K562 (cell line): ENCODE measurements at regions not wholly inside any gene's neighbourhood (a gene's known extent, or its start where the extent isn't known, plus 50 kb on each side); places are given as distances from the start of the nearest gene placed in this dataset.

Experiments
- ATAC-seq: fragments of 200-7000 bp; cut with Tn5 transposase; 3 replicates; pipeline ENCODE4 v1.9.1; 2020; ENCODE audit warnings: moderate library complexity
- BruUV-seq: library from RNA; stranded (reverse); fragments of 400-500 nt; replicated peaks from 2 replicates; lab custom pipeline; 2021; lab: Mats Ljungman, UMichigan
- CTCF ChIA-PET: fragments of 300-600 bp; formaldehyde crosslinking; extraction: SDS; loops from one replicate; lab custom pipeline; 2021; ENCODE audit warnings: low intra/inter-chr PET ratio; lab: Yijun Ruan, JAX
- POLR2A ChIA-PET: fragments of 300-600, 350-650 bp; sonication (Branson Sonifier 250); formaldehyde crosslinking; extraction: SDS; loops from one replicate; lab custom pipeline; 2021; ENCODE audit warnings: antibody characterized with exemption, inconsistent platforms; lab: Yijun Ruan, JAX
- DNase-seq, 4 experiments: peaks; one replicate each; pipeline versions ENCODE4 v3.0.0 to v3.0.0-alpha.2; 2011 to 2018; ENCODE audit warnings: low spot score in 3 of 4, mixed read lengths in 3 of 4; ENCODE audit errors: extremely low read depth in 1 of 4
- FAIRE-seq: peaks from 2 replicates; lab custom pipeline; 2011; peaks lifted over from hg19 to GRCh38; lab: Jason Lieb, UNC
- H2AFZ ChIP-seq: 2 replicates; pipeline ENCODE4 v1.6.0; 2011; ENCODE audit warnings: low read depth, low read length, control low read depth, inconsistent platforms
- H3K27ac ChIP-seq: fragments of 200-600 bp; 3 replicates; pipeline ENCODE4 v1.8.0; 2011; ENCODE audit warnings: low read depth, mild to moderate bottlenecking, control low read depth, inconsistent platforms, low read length, moderate library complexity, mixed read lengths; ENCODE audit errors: extremely low read depth
- H3K27me3 ChIP-seq, 2 experiments: fragments of 300-600 bp in 1 of 2; 2 replicates in 1 of 2; 3 replicates in 1 of 2; pipeline versions ENCODE4 v1.6.0 to v1.8.0; 2011; ENCODE audit warnings: inconsistent platforms in 2 of 2, low read length in 2 of 2, mild to moderate bottlenecking in 1 of 2, mixed read lengths in 1 of 2, moderate library complexity in 1 of 2; ENCODE audit not compliant: control insufficient read depth in 2 of 2, insufficient read depth in 2 of 2
- H3K36me3 ChIP-seq: fragments of 300-600 bp; 3 replicates; pipeline ENCODE4 v1.8.0; 2011; ENCODE audit warnings: mild to moderate bottlenecking, low read length, inconsistent platforms; ENCODE audit not compliant: control insufficient read depth, insufficient read depth
- H3K4me1 ChIP-seq, 2 experiments: fragments of 200-600 bp in 1 of 2; replicated peaks in 1 of 2; 2 replicates in 1 of 2; 3 replicates in 1 of 2; pipeline versions ENCODE4 v1.5.1 to v1.8.0; 2011; ENCODE audit warnings: inconsistent platforms in 2 of 2, low read length in 2 of 2, mild to moderate bottlenecking in 1 of 2, mixed read lengths in 1 of 2, moderate library complexity in 1 of 2; ENCODE audit not compliant: control insufficient read depth in 2 of 2, insufficient read depth in 2 of 2
- H3K4me2 ChIP-seq: 2 replicates; pipeline ENCODE4 v1.6.1; 2011; ENCODE audit warnings: low read length, control low read depth, inconsistent platforms, mixed read lengths; ENCODE audit not compliant: insufficient read depth
- H3K4me3 ChIP-seq: fragments of 200-600 bp; sonication (generic), shearing (Covaris generic); 2 replicates; pipeline ENCODE4 v1.5.1; 2016; ENCODE audit warnings: control low read depth, inconsistent platforms
- H3K79me2 ChIP-seq: fragments of 200-600 bp; 3 replicates; pipeline ENCODE4 v1.8.0; 2011; ENCODE audit warnings: low read length, inconsistent platforms; ENCODE audit not compliant: control insufficient read depth, insufficient read depth
- H3K9ac ChIP-seq, 2 experiments: 2 replicates each; pipeline versions ENCODE4 v1.6.0 to v1.6.1; 2011; ENCODE audit warnings: low read depth in 2 of 2, low read length in 2 of 2, control low read depth in 1 of 2, inconsistent platforms in 1 of 2, mild to moderate bottlenecking in 1 of 2, mixed read lengths in 1 of 2; ENCODE audit not compliant: insufficient read depth in 1 of 2
- H3K9me1 ChIP-seq: one replicate; pipeline ENCODE4 v1.6.0; 2011; ENCODE audit warnings: inconsistent platforms, mild to moderate bottlenecking, low read length, moderate library complexity; ENCODE audit not compliant: control insufficient read depth, insufficient read depth
- H3K9me3 ChIP-seq: replicated peaks from 2 replicates; pipeline ENCODE4 v1.5.1; 2011; ENCODE audit warnings: low read depth, low read length, inconsistent platforms; ENCODE audit not compliant: control insufficient read depth, insufficient read depth
- H4K20me1 ChIP-seq: replicated peaks from 2 replicates; pipeline ENCODE4 v1.6.1; 2011; ENCODE audit warnings: low read length, inconsistent platforms, mixed read lengths; ENCODE audit not compliant: control insufficient read depth, insufficient read depth
- ATF6 ChIP-seq: sonication (generic); formaldehyde crosslinking; IDR thresholded peaks from 2 replicates; pipeline ENCODE4 v1.4.0; 2020; ENCODE audit warnings: mild to moderate bottlenecking, missing genetic modification reagents
- HDAC3 ChIP-seq: fragments of 450-650 bp; IDR thresholded peaks from 2 replicates; pipeline ENCODE4 v1.6.1; 2018; ENCODE audit warnings: borderline replicate concordance, mild to moderate bottlenecking, moderate library complexity; ENCODE audit not compliant: partially characterized antibody
- HIVEP1 ChIP-seq: fragments of 250-450 bp; sonication (Bioruptor Pico); IDR thresholded peaks from 2 replicates; pipeline ENCODE4 v1.4.0; 2020; ENCODE audit warnings: mild to moderate bottlenecking
- HMG20B ChIP-seq: fragments of 250-450 bp; sonication (Bioruptor Pico); IDR thresholded peaks from 2 replicates; pipeline ENCODE4 v1.5.0; 2021; ENCODE audit warnings: mild to moderate bottlenecking
- JUN ChIP-seq, 2 experiments: sonication (generic) in 1 of 2; formaldehyde crosslinking in 1 of 2; IDR thresholded peaks; 2 replicates each; pipeline versions ENCODE4 v1.6.1 to v1.8.0; 2012 to 2022; ENCODE audit warnings: borderline replicate concordance in 2 of 2, mild to moderate bottlenecking in 2 of 2, improper control_type of control experiment in 1 of 2, low read depth in 1 of 2, low read length in 1 of 2, missing genetic modification reagents in 1 of 2
- MAFK ChIP-seq: IDR thresholded peaks from 2 replicates; pipeline ENCODE4 v1.6.1; 2011; ENCODE audit warnings: low read length, improper control_type of control experiment
- MEF2D ChIP-seq: conservative IDR thresholded peaks from 2 replicates; pipeline ENCODE4 v1.6.1; 2016; ENCODE audit warnings: low read depth, missing genetic modification characterization, missing compliant biosample characterization
- MEIS2 ChIP-seq: fragments of 450-650 bp; IDR thresholded peaks from 2 replicates; pipeline ENCODE4 v1.6.1; 2014; ENCODE audit warnings: mild to moderate bottlenecking; ENCODE audit not compliant: partially characterized antibody
- MNT ChIP-seq, 2 experiments: fragments of 450-650 bp; conservative IDR thresholded peaks; 2 replicates each; pipeline ENCODE4 v1.6.1; 2017; ENCODE audit warnings: mild to moderate bottlenecking in 2 of 2, moderate library complexity in 2 of 2
- MTA3 ChIP-seq: fragments of 450-650 bp; formaldehyde crosslinking; IDR thresholded peaks from 2 replicates; pipeline ENCODE4 v1.6.1; 2017; ENCODE audit warnings: mild to moderate bottlenecking, borderline replicate concordance
- ZNF146 ChIP-seq: IDR thresholded peaks from one replicate; pipeline ENCODE4 v1.6.1; 2018; ENCODE audit warnings: missing compliant biosample characterization; ENCODE audit not compliant: unreplicated experiment
- WGBS: fragments of 100-300 bp; shearing (Covaris generic); methylation state at CpG from one replicate; pipeline ENCODE4 v1.1.6; 2016; ENCODE audit warnings: low coverage, mixed read lengths; ENCODE audit not compliant: insufficient coverage; ENCODE audit errors: missing lambda C conversion rate; 5-methylcytosine and 5-hydroxymethylcytosine counted together
- in situ Hi-C: fragments of 300-500 bp; cut with MboI; formaldehyde crosslinking; loops from 4 replicates; pipeline ENCODE4 v1.15.0; 2018; ENCODE audit warnings: inconsistent platforms, mixed read lengths
- intact Hi-C: fragments of 100-400 bp; cut with micrococcal nuclease; formaldehyde crosslinking; loops from 2 replicates; pipeline ENCODE4 v1.14.2; 2022

- ChIA-PET POLR2A (interaction anchor here (0.6 kb wide), 1 partner anchor 640 kb away, joined by 3 read pairs; no protein-coding TSS in a partner anchor), CTCF (no interaction called here)
- no peak for ATAC-seq
- no peak overlapping the region for H3K4me2 ChIP-seq
- no peaks in the 10 kb centered on the region for H4K20me1 ChIP-seq
- no TSS peak for BruUV-seq
- no peak overlapping the region for H2AFZ ChIP-seq
- H3K4me3 ChIP-seq, result no peak overlapping the region
- no peaks in the 10 kb centered on the region for H3K36me3 ChIP-seq
- no peaks in the 10 kb centered on the region for H3K27me3 ChIP-seq
- FAIRE-seq, result no peak
- H3K4me1 ChIP-seq, result no peaks in the 10 kb centered on the region
- TF ChIP-seq MEF2D (tag), result no peak
- no peak for TF ChIP-seq MEIS2
- TF ChIP-seq HMG20B (CRISPR knock-in tag), result no peak
- TF ChIP-seq ZNF146, result no peak
- TF ChIP-seq HDAC3, result no peak
- no peak for TF ChIP-seq HIVEP1
- no peak for TF ChIP-seq MAFK
- H3K9ac ChIP-seq, result no peak overlapping the region
- H3K79me2 ChIP-seq, result no peaks in the 10 kb centered on the region
- no peak overlapping the region for H3K27ac ChIP-seq
- DNase-seq, result no peak
- no peaks in the 10 kb centered on the region for H3K9me1 ChIP-seq
- intact Hi-C loops (no loop called here), in situ Hi-C loops (no loop called here)
- H3K9me3 ChIP-seq, result no peaks in the 10 kb centered on the region; the same call in 1 of the 2 replicates
- WGBS, result 0% methylated on average over 2 of the region's 2 CpGs
Observed at GRCh38 chr5:8391911-8392310, 523.0 kb downstream of the MTRR start.

GRCh38 chr5:8393240-8393639 lies 524.3 kb downstream of the MTRR start:
- no peak overlapping the region for H3K27ac ChIP-seq
- H3K36me3 ChIP-seq, result no peaks in the 10 kb centered on the region
- no peak overlapping the region for H2AFZ ChIP-seq
- no peak overlapping the region for H3K4me2 ChIP-seq
- CTCF ChIA-PET, result interaction anchor here (0.6 kb wide), 1 partner anchor 1048 kb away, joined by 4 read pairs; no protein-coding TSS in a partner anchor
- no peak for ATAC-seq
- no peaks in the 10 kb centered on the region for H3K4me1 ChIP-seq
- no TSS peak for BruUV-seq
- no peak for DNase-seq
- POLR2A ChIA-PET, result no interaction called here
- no peaks in the 10 kb centered on the region; the same call in 1 of the 2 replicates for H3K9me3 ChIP-seq
- H3K9ac ChIP-seq, result no peak overlapping the region
- no peaks in the 10 kb centered on the region for H3K27me3 ChIP-seq
- no peaks in the 10 kb centered on the region for H3K9me1 ChIP-seq
- in situ Hi-C loops (no loop called here), intact Hi-C loops (no loop called here)
- no peaks in the 10 kb centered on the region for H4K20me1 ChIP-seq
- 0% methylated on average over 2 of the region's 2 CpGs for WGBS
- H3K4me3 ChIP-seq, result no peak overlapping the region
- H3K79me2 ChIP-seq, result no peaks in the 10 kb centered on the region
- no peak for FAIRE-seq
- TF ChIP-seq JUN (IDR thresholded peaks at IDR 0.05; ENCODE audit: borderline replicate concordance, low read depth, low read length) (no peak), JUN (CRISPR knock-in tag; IDR thresholded peaks at IDR 0.05; ENCODE audit: borderline replicate concordance) (no peak), MNT (conservative IDR thresholded peaks at IDR 0.05) (no peak), ATF6 (CRISPR knock-in tag) (no peak), MTA3 (no peak)
